HG03066 (cell line): ENCODE measurements at regions not wholly inside any gene's neighbourhood (a gene's known extent, or its start where the extent isn't known, plus 50 kb on each side); places are given as distances from the start of the nearest gene placed in this dataset.

ENCODE experiments used
- ATAC-seq: cut with Tn5 transposase; IDR thresholded peaks from one replicate; pipeline ENCODE4 v1.9.1; 2021; ENCODE audit warnings: low read depth; ENCODE audit not compliant: unreplicated experiment

DNA sequence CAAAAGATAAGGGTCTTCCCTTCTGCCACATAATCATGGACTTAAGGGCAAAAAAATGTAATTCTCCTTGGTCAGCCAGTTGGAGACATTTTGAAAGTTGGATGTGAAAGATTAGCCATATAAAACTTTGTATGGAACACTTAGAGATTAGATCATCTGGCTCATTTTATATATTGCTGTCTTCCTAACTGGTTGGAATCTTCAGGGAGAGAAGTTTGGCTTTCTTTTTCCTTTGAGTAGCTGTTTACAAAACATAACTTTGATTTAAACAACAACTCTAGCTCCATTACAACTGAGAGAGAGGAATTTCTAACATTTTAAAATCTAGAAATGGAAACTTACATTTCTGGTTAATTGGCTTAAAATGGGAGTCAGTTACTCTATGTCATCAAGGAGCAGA lies 132.7 kb downstream of the RDH14 start:
- no peak for ATAC-seq

- no peak for ATAC-seq
Measured at GRCh38 chr2:18426174-18426573, 134.3 kb downstream of the RDH14 start.

GRCh38 chr2:18425210-18425703 lies 135.2 kb downstream of the RDH14 start:
- no peak for ATAC-seq

GRCh38 chr2:18423636-18424035 lies 136.8 kb downstream of the RDH14 start:
- ATAC-seq, result no peak

GRCh38 chr2:18422432-18423165 lies 137.9 kb downstream of the RDH14 start:
- no peak for ATAC-seq

- no peak for ATAC-seq
Measured at GRCh38 chr2:18413676-18414396, 146.6 kb downstream of the RDH14 start.

GRCh38 chr2:18412980-18413675 lies 147.3 kb downstream of the RDH14 start:
- no peak for ATAC-seq

GRCh38 chr2:18411626-18412025 lies 148.8 kb downstream of the RDH14 start:
- no peak for ATAC-seq

- no peak for ATAC-seq
Measured at GRCh38 chr2:18410543-18410942, 149.9 kb downstream of the RDH14 start.

DNA sequence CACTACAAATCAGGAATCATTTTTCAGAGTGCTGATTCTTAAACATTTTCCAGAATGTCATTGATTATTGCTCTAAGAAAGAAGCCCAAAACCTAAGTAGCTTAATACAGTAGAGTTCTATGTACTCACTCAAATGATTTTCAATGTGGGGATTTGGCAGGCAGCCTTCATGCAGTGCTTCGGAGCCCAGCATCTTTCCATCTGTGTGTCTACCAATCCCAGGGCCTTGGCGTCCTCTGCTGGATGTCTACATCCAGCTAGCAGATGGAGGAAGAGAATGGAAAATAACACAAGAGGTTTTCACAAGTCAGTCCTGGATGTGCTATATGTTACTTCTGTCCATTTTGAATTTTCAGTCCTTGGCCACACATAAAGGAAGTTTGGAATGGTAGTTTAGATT lies 151.8 kb downstream of the RDH14 start:
- no peak for ATAC-seq

DNA sequence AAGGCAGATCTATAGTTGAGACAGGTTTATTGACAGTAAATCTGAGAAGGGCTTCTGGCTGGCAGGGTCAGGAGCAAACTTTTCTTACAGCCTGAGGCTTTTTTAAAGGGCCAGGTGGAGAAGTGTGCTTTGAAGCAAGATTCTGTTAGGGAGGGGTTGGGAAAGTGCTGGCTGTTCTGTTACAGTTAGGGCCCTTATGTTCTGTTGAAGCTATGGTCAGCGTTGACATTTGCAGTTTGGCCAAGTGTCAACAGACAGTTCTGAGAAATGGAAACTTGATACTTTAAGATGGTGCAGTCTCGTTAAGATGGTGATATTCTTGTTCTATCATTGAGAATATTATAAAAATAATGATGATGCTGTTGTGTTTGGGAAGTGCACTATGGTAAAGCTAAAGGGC lies 154.2 kb downstream of the RDH14 start:
- no peak for ATAC-seq

- ATAC-seq, result no peak
Measured at GRCh38 chr2:18404708-18405107, 155.7 kb downstream of the RDH14 start.

GRCh38 chr2:18403921-18404522 lies 156.4 kb downstream of the RDH14 start:
- no peak for ATAC-seq

DNA sequence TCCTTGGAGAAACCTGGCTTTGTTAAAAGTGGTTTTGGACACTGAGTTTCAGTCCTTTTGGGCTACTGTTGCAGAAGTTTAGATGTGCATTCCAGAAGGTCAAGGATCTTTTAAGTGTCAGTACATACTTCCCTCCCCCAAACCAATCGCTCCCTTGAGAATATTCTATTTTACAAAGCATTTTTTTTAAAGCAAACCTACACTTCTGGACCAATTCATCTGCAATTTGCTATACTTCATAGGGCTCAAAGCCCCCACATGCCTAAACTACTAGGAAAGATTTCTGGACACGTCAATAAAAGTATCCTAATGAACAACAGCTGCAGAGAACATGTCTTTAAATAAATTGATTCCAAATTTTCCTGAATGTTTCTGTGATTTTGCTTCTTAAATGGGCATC lies 157.6 kb downstream of the RDH14 start:
- ATAC-seq, result no peak

DNA sequence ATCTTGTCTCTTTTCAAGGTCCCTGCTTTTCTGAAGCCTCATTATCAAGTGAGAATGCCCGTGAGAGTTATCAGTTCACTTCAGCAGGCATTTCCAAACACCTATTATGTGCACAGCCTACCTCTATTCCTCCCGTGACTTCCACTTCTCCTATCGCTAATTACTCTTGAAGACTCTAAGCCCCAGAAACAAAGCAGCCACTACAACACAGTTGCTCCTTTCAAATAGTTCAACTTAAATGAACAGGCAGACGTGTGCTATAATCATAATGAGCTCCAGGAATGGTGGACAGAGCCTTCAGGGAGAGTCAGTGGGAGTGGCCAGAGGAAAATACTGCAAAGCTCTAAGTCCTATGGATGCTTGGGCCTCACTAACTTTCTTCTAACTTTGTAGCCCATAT lies 159.0 kb downstream of the RDH14 start:
- ATAC-seq, result no peak

DNA sequence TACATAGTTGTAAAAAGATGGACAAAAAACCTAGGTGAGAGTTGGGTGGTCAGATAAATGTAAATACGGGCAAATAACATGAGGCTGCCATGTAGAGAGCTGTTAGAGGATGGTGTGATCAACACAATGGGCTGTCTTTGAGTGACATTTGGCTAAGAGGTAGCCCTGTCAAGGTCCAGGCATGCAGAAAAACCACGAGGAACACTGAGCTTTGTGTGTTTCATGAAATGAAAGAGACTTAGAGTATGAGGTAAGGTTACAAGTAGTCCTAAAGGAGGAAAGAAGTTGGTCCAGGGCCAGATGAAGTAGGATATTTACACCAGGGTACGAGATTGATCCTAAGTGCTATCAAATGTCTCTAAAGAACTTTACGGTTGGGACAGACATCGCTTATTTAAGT lies 160.9 kb downstream of the RDH14 start:
- no peak for ATAC-seq

GRCh38 chr2:18398833-18399232 lies 161.6 kb downstream of the RDH14 start:
- no peak for ATAC-seq

GRCh38 chr2:18396329-18397010 lies 164.0 kb downstream of the RDH14 start:
- no peak for ATAC-seq

DNA sequence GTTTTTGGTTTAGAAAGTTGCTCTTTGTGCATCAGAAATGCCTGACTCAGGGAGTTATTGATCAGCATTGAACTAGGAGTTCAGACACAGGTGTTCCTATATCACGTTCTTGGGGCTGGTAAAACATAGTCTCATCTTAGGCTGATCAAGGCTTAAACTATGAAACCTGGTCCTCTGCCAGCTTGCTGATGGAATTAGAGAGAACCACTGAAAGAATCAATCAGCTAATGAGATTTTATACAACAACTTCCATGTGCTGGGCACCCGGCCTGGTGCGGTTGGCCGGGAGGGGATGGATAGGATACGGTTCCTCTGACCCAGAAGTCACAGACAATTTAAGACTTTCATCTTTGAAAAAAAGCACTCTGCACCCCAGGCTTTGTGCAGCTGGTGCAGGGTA lies 164.9 kb downstream of the RDH14 start:
- no peak for ATAC-seq

- ATAC-seq, result peak; percentile 91
Measured at GRCh38 chr2:18387441-18388206, 172.8 kb downstream of the RDH14 start.
